ENCODE measurements at regions not wholly inside any gene's neighbourhood (a gene's known extent, or its start where the extent isn't known, plus 50 kb on each side); places are given as distances from the start of the nearest gene placed in this dataset.

DNA sequence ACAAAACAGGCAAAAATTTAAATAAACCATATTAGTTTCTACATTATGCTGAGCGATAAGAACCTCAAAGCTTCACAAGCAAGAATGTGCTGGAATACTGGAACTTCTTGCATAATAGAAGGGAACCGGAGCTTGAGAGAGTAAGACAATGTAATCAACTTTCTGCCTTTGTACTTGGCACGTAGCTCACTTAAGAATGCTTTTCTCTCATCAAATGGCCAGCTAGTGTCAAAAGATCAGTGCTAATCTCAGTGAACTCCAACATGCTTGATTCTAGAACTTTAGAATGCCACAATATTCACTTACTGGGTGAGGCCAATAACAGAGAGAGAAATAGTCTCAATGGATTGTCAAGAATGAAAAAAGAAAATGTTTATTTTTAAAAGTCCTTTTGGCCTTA is 486.1 kb upstream of the LRRC7 start:
- TF ChIP-seq GATA2 (IDR thresholded peaks at IDR 0.05; ENCODE audit: low read depth, low read length): no peak
- TF ChIP-seq GATA3 (IDR thresholded peaks at IDR 0.05; ENCODE audit: low read depth, low read length): no peak
